ENCODE measurements at regions not wholly inside any gene's neighbourhood (a gene's known extent, or its start where the extent isn't known, plus 50 kb on each side); places are given as distances from the start of the nearest gene placed in this dataset.

- TF ChIP-seq CTCF (IDR thresholded peaks at IDR 0.05; ENCODE audit: poor library complexity, severe bottlenecking) (no peak), EZH2 (IDR thresholded peaks at IDR 0.05; ENCODE audit: borderline replicate concordance, insufficient read depth, low read length, poor library complexity, severe bottlenecking) (no peak), TAF1 (IDR thresholded peaks at IDR 0.05; ENCODE audit: low read depth) (no peak), POLR2AphosphoS5 (IDR thresholded peaks at IDR 0.05) (no peak), RAD21 (conservative IDR thresholded peaks at IDR 0.05) (no peak), EP300 (conservative IDR thresholded peaks at IDR 0.05; ENCODE audit: poor library complexity, severe bottlenecking) (no peak), SMC3 (conservative IDR thresholded peaks at IDR 0.05; ENCODE audit: poor library complexity) (no peak)
These were observed 1325.1 kb downstream of the SLC16A7 start for GRCh38 chr12:60920841-60921495.

All from neural cell (in vitro differentiated cells).